ENCODE measurements at regions not wholly inside any gene's neighbourhood (a gene's known extent, or its start where the extent isn't known, plus 50 kb on each side); places are given as distances from the start of the nearest gene placed in this dataset.

DNA sequence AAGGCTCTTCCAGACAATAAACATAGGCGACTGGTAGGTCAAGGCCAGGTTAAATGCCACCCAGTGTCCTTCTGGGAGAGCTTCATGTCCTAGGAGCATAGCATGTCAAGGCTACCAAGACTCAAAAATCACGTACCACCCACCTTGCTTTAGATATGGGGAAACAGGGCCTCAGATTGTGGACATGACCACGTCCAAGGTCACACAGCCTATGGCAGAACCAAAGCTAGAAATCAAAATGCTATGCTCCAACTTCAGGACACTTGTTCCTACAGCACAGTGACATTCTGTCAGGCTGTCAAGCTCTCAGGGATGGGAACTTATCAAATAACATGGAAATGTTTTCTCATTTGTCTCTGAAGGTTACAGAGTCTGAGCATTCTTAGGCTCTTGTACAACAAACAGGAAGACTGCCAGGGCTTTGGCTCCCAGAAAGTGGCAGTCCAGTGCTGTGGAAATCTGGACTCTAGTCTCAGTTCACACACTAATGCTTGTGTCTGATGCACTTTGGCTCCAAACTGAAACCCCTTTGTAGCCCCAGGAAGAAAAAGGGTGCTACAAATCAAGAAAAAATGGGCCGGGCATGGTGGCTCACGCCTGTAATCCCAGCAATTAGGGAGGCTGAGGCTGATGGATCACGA lies 170.4 kb upstream of the LPP start:
- no peaks in the 10 kb centered on the region for H3K79me2 ChIP-seq (ENCODE audit: insufficient read depth)
- H4K20me1 ChIP-seq (ENCODE audit: insufficient read depth): no peaks in the 10 kb centered on the region
- WGBS (ENCODE audit: low lambda C conversion rate): 70% methylated on average over 5 of the region's 6 CpGs
- H3K27ac ChIP-seq (ENCODE audit: low read depth in 2 of 2, low read length in 1 of 2): no peak overlapping the region
- ChIA-PET CTCF (interaction anchor here (0.6 kb wide), 1 partner anchor 9 kb away, joined by 3 read pairs; no protein-coding TSS in a partner anchor), POLR2A (no interaction called here)
- H3K9me2 ChIP-seq: no peaks in the 10 kb centered on the region
- no peak overlapping the region for H3K4me3 ChIP-seq (ENCODE audit: low read depth in 2 of 2, low read length in 1 of 2)
- DNase-seq: no peak
- H3F3A ChIP-seq (replicated peaks; ENCODE audit: insufficient read depth): peaks cover 22% of the 10 kb centered on the region
- H3K27me3 ChIP-seq (ENCODE audit: insufficient read depth): no peaks in the 10 kb centered on the region
- peaks cover 0 to 15% of the 10 kb centered on the region in 2 experiments; a peak in 3 of 4 replicates for H3K4me1 ChIP-seq (ENCODE audit: control insufficient read depth in 1 of 2, insufficient read depth in 2 of 2, low read depth in 1 of 2, low read length in 1 of 2)
- TF ChIP-seq SMC3 (IDR thresholded peaks at IDR 0.05; ENCODE audit: low read depth, low read length) (no peak), YY1 (IDR thresholded peaks at IDR 0.05; ENCODE audit: low read depth) (no peak), GATA2 (CRISPR knock-in tag; IDR thresholded peaks at IDR 0.05) (no peak), POLR2AphosphoS5 (IDR thresholded peaks at IDR 0.05; ENCODE audit: low read depth, low read length) (no peak), CHD2 (IDR thresholded peaks at IDR 0.05; ENCODE audit: low read length, partially characterized antibody) (no peak), RXRA (IDR thresholded peaks at IDR 0.05; ENCODE audit: borderline replicate concordance, low read depth) (no peak), EP300 (IDR thresholded peaks at IDR 0.05; ENCODE audit: borderline replicate concordance in 1 of 2, low read depth in 1 of 2, low read length in 1 of 2) (no peak), JUND (IDR thresholded peaks at IDR 0.05) (no peak), MXI1 (IDR thresholded peaks at IDR 0.05; ENCODE audit: low read depth, low read length) (no peak), RCOR1 (IDR thresholded peaks at IDR 0.05; ENCODE audit: low read length) (no peak), TEAD4 (IDR thresholded peaks at IDR 0.05; ENCODE audit: borderline replicate concordance, insufficient read depth) (no peak), TCF12 (IDR thresholded peaks at IDR 0.05) (no peak)
- TF ChIP-seq, protein P1, sequence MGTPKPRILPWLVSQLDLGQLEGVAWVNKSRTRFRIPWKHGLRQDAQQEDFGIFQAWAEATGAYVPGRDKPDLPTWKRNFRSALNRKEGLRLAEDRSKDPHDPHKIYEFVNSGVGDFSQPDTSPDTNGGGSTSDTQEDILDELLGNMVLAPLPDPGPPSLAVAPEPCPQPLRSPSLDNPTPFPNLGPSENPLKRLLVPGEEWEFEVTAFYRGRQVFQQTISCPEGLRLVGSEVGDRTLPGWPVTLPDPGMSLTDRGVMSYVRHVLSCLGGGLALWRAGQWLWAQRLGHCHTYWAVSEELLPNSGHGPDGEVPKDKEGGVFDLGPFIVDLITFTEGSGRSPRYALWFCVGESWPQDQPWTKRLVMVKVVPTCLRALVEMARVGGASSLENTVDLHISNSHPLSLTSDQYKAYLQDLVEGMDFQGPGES (IDR thresholded peaks at IDR 0.05; ENCODE audit: low read depth, low read length): no peak
- TF ChIP-seq, protein P2, sequence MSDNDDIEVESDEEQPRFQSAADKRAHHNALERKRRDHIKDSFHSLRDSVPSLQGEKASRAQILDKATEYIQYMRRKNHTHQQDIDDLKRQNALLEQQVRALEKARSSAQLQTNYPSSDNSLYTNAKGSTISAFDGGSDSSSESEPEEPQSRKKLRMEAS (IDR thresholded peaks at IDR 0.05; ENCODE audit: low read depth): no peak
- no peak overlapping the region for H3K4me2 ChIP-seq
- no peak overlapping the region for H3K9ac ChIP-seq
- H3K9me3 ChIP-seq: no peaks in the 10 kb centered on the region
- no peaks in the 10 kb centered on the region for H3K36me3 ChIP-seq (replicated peaks in 1 of 2; ENCODE audit: control insufficient read depth in 1 of 2, insufficient read depth in 2 of 2, low read length in 1 of 2)
- no peak overlapping the region for H2AFZ ChIP-seq (ENCODE audit: low read depth)

DNA sequence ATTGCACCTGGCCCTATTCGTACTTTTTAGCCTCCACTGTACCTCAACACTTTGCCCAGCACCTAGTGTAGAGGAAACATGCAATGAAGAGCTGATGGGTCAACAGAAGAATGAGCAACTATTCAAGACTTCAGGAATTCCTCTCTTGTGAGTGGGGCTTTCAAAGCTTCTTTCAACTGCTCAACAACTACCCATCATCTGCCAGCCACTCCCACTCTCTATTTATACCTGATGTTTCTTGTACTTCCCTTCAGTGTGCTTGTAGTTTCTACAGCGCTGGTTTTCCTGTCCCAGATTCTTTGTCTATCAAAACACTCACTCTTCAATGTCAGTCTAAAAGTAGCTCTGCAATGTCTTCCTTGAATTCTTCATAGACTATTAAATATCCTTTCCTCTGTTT lies 168.3 kb upstream of the LPP start:
- CTCF ChIA-PET: no interaction called here
- no peaks in the 10 kb centered on the region for H3K9me3 ChIP-seq
- peak overlapping the region in 1 of 2 experiments; percentile 82; a peak in 2 of 4 replicates for H3K27ac ChIP-seq (ENCODE audit: low read depth in 2 of 2, low read length in 1 of 2)

More for the DNA sequence above, 168.3 kb upstream of the LPP start:
- peak overlapping the region; percentile 3; the same call in 1 of the 2 replicates for H3K4me2 ChIP-seq
- H3K36me3 ChIP-seq (replicated peaks in 1 of 2; ENCODE audit: control insufficient read depth in 1 of 2, insufficient read depth in 2 of 2, low read length in 1 of 2): no peaks in the 10 kb centered on the region
- peaks cover 0 to 15% of the 10 kb centered on the region in 2 experiments; a peak in 3 of 4 replicates for H3K4me1 ChIP-seq (ENCODE audit: control insufficient read depth in 1 of 2, insufficient read depth in 2 of 2, low read depth in 1 of 2, low read length in 1 of 2)
- POLR2A ChIA-PET: no interaction called here
- no peak for DNase-seq
- H3K9ac ChIP-seq: no peak overlapping the region
- WGBS (ENCODE audit: low lambda C conversion rate): 53% methylated on average over 2 of the region's 2 CpGs
- H3K27me3 ChIP-seq (ENCODE audit: insufficient read depth): no peaks in the 10 kb centered on the region
- peak overlapping the region; percentile 31 for H2AFZ ChIP-seq (ENCODE audit: low read depth)
- no peak for TF ChIP-seq SIN3A (IDR thresholded peaks at IDR 0.05; ENCODE audit: borderline replicate concordance, low read depth, low read length)
- no peak for TF ChIP-seq MXI1 (IDR thresholded peaks at IDR 0.05; ENCODE audit: low read depth, low read length)
- TF ChIP-seq RXRA (IDR thresholded peaks at IDR 0.05; ENCODE audit: borderline replicate concordance, low read depth): no peak
- TF ChIP-seq, protein P3, sequence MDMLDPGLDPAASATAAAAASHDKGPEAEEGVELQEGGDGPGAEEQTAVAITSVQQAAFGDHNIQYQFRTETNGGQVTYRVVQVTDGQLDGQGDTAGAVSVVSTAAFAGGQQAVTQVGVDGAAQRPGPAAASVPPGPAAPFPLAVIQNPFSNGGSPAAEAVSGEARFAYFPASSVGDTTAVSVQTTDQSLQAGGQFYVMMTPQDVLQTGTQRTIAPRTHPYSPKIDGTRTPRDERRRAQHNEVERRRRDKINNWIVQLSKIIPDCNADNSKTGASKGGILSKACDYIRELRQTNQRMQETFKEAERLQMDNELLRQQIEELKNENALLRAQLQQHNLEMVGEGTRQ (IDR thresholded peaks at IDR 0.05; ENCODE audit: borderline replicate concordance, low read depth, low read length): no peak
- TF ChIP-seq FOXJ3 (CRISPR knock-in tag; IDR thresholded peaks at IDR 0.05): no peak
- TF ChIP-seq FOSL2 (IDR thresholded peaks at IDR 0.05; ENCODE audit: borderline replicate concordance, low read depth): no peak
- no peak for TF ChIP-seq TAF1 (IDR thresholded peaks at IDR 0.05; ENCODE audit: borderline replicate concordance, low read depth, low read length)
- no peak for TF ChIP-seq RFX5 (IDR thresholded peaks at IDR 0.05; ENCODE audit: low read length)
- TF ChIP-seq, protein P4, sequence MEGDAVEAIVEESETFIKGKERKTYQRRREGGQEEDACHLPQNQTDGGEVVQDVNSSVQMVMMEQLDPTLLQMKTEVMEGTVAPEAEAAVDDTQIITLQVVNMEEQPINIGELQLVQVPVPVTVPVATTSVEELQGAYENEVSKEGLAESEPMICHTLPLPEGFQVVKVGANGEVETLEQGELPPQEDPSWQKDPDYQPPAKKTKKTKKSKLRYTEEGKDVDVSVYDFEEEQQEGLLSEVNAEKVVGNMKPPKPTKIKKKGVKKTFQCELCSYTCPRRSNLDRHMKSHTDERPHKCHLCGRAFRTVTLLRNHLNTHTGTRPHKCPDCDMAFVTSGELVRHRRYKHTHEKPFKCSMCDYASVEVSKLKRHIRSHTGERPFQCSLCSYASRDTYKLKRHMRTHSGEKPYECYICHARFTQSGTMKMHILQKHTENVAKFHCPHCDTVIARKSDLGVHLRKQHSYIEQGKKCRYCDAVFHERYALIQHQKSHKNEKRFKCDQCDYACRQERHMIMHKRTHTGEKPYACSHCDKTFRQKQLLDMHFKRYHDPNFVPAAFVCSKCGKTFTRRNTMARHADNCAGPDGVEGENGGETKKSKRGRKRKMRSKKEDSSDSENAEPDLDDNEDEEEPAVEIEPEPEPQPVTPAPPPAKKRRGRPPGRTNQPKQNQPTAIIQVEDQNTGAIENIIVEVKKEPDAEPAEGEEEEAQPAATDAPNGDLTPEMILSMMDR (IDR thresholded peaks at IDR 0.05): no peak
- TF ChIP-seq POLR2AphosphoS5 (IDR thresholded peaks at IDR 0.05; ENCODE audit: low read depth, low read length): no peak
- TF ChIP-seq ELF1 (IDR thresholded peaks at IDR 0.05): no peak
- no peak for TF ChIP-seq YY1 (IDR thresholded peaks at IDR 0.05; ENCODE audit: low read depth)
- H3K9me2 ChIP-seq: no peaks in the 10 kb centered on the region
- H4K20me1 ChIP-seq (ENCODE audit: insufficient read depth): no peaks in the 10 kb centered on the region
- H3K4me3 ChIP-seq (ENCODE audit: low read depth in 2 of 2, low read length in 1 of 2): no peak overlapping the region
- H3F3A ChIP-seq (replicated peaks; ENCODE audit: insufficient read depth): peaks cover 21% of the 10 kb centered on the region
- H3K79me2 ChIP-seq (ENCODE audit: insufficient read depth): no peaks in the 10 kb centered on the region

Data from SK-N-SH (cell line).